Natural killer cell (primary cell): ENCODE measurements at regions not wholly inside any gene's neighbourhood (a gene's known extent, or its start where the extent isn't known, plus 50 kb on each side); places are given as distances from the start of the nearest gene placed in this dataset.

Experiments used
- ATAC-seq, 3 donors: fragments of 150-1000 bp in 2 of 3; fragments of 200-7000 bp in 1 of 3; cut with Tn5 transposase; 1 replicate in 1 of 3; 2 replicates in 2 of 3; pipeline ENCODE4 v1.10.0; 2021; ENCODE audit warnings: mild to moderate bottlenecking in 2 of 3, moderate library complexity in 2 of 3
- DNase-seq, 2 donors: peaks; one replicate each; pipeline versions ENCODE4 v3.0.0 to v3.0.0-alpha.2; 2013 to 2021; ENCODE audit warnings: mixed read lengths in 1 of 2
- H3K27ac ChIP-seq: one replicate; pipeline ENCODE4 v1.5.1; 2013; ENCODE audit warnings: mild to moderate bottlenecking, low read length
- H3K27me3 ChIP-seq: one replicate; pipeline ENCODE4 v1.6.1; 2013; ENCODE audit warnings: low read length; ENCODE audit not compliant: control insufficient read depth, insufficient read depth
- H3K36me3 ChIP-seq: one replicate; pipeline ENCODE4 v1.6.1; 2013; ENCODE audit warnings: low read length; ENCODE audit not compliant: control insufficient read depth, insufficient read depth
- H3K4me1 ChIP-seq: one replicate; pipeline ENCODE4 v1.6.1; 2013; ENCODE audit warnings: low read length; ENCODE audit not compliant: control insufficient read depth, insufficient read depth
- H3K4me3 ChIP-seq: one replicate; pipeline ENCODE4 v1.5.1; 2013; ENCODE audit warnings: low read length
- H3K9me3 ChIP-seq: one replicate; pipeline ENCODE4 v1.6.1; 2013; ENCODE audit warnings: low read length; ENCODE audit not compliant: control insufficient read depth, insufficient read depth
- H3K27ac Mint-ChIP-seq, 2 donors: one replicate each; pipeline ENCODE4 v1.8.0; 2022; ENCODE audit warnings: mild to moderate bottlenecking in 2 of 2, mixed read lengths in 2 of 2, moderate library complexity in 1 of 2
- H3K27me3 Mint-ChIP-seq, 2 donors: one replicate each; pipeline ENCODE4 v1.8.0; 2022; ENCODE audit warnings: low read depth in 2 of 2, mixed read lengths in 2 of 2
- H3K36me3 Mint-ChIP-seq: one replicate; pipeline ENCODE4 v1.8.0; 2022; ENCODE audit warnings: mixed read lengths
- H3K4me1 Mint-ChIP-seq, 2 donors: one replicate each; pipeline ENCODE4 v1.8.0; 2022; ENCODE audit warnings: mixed read lengths in 2 of 2
- H3K4me3 Mint-ChIP-seq: one replicate; pipeline ENCODE4 v1.8.0; 2022; ENCODE audit warnings: mild to moderate bottlenecking, moderate library complexity, mixed read lengths
- H3K9me3 Mint-ChIP-seq, 2 donors: one replicate each; pipeline ENCODE4 v1.8.0; 2022; ENCODE audit warnings: mixed read lengths in 2 of 2
- CTCF ChIP-seq: fragments of 200-600 bp; IDR thresholded peaks from one replicate; pipeline ENCODE4 v1.8.0; 2022; ENCODE audit warnings: antibody characterized with exemption
- WGBS: methylation state at CpG from one replicate; pipeline ENCODE4 v1.1.7; 2013; ENCODE audit warnings: missing lambda C conversion rate; ENCODE audit not compliant: insufficient coverage; 5-methylcytosine and 5-hydroxymethylcytosine counted together
- intact Hi-C: fragments of 100-400 bp; cut with micrococcal nuclease; formaldehyde crosslinking; loops from one replicate; pipeline ENCODE4 v1.14.2; 2022

GRCh38 chr2:139083121-139083520 is 302.9 kb upstream of the NXPH2 start:
- ATAC-seq = no peak
- no peak for TF ChIP-seq CTCF
- no peaks in the 10 kb centered on the region for H3K36me3 ChIP-seq
- no peak overlapping the region for H3K27ac Mint-ChIP-seq
- H3K4me3 Mint-ChIP-seq = no peak overlapping the region
- H3K4me1 Mint-ChIP-seq = no peaks in the 10 kb centered on the region
- no peak for DNase-seq
- no peaks in the 10 kb centered on the region for H3K27me3 ChIP-seq
- intact Hi-C loops = no loop called here
- H3K4me3 ChIP-seq = no peak overlapping the region
- peaks cover 4 to 21% of the 10 kb centered on the region in 2 donors for H3K9me3 Mint-ChIP-seq
- H3K27me3 Mint-ChIP-seq = no peaks in the 10 kb centered on the region
- no peak overlapping the region for H3K27ac ChIP-seq
- no peaks in the 10 kb centered on the region for H3K9me3 ChIP-seq
- no peaks in the 10 kb centered on the region for H3K36me3 Mint-ChIP-seq
- no peaks in the 10 kb centered on the region for H3K4me1 ChIP-seq

GRCh38 chr2:139080244-139080643 is 300.1 kb upstream of the NXPH2 start:
- H3K9me3 Mint-ChIP-seq = peaks cover 2 to 13% of the 10 kb centered on the region in 2 donors
- DNase-seq (no peak), ATAC-seq (no peak)
- Histone ChIP-seq H3K4me3 (no peak overlapping the region), H3K4me1 (no peaks in the 10 kb centered on the region), H3K9me3 (peaks cover 3% of the 10 kb centered on the region), H3K27ac (no peak overlapping the region), H3K27me3 (no peaks in the 10 kb centered on the region), H3K36me3 (no peaks in the 10 kb centered on the region)
- H3K36me3 Mint-ChIP-seq = no peaks in the 10 kb centered on the region
- no peaks in the 10 kb centered on the region for H3K4me1 Mint-ChIP-seq
- no peak overlapping the region for H3K27ac Mint-ChIP-seq
- no peak overlapping the region for H3K4me3 Mint-ChIP-seq
- intact Hi-C loops = no loop called here
- H3K27me3 Mint-ChIP-seq = no peaks in the 10 kb centered on the region
- TF ChIP-seq CTCF = no peak

GRCh38 chr2:139079311-139079710 is 299.1 kb upstream of the NXPH2 start:
- Histone ChIP-seq H3K27me3 (no peaks in the 10 kb centered on the region), H3K4me1 (no peaks in the 10 kb centered on the region), H3K36me3 (no peaks in the 10 kb centered on the region), H3K27ac (no peak overlapping the region), H3K4me3 (no peak overlapping the region), H3K9me3 (peaks cover 3% of the 10 kb centered on the region)
- Mint-ChIP-seq H3K27ac (no peak overlapping the region), H3K4me3 (no peak overlapping the region), H3K9me3 (peaks cover 2 to 13% of the 10 kb centered on the region in 2 donors), H3K27me3 (no peaks in the 10 kb centered on the region), H3K4me1 (no peaks in the 10 kb centered on the region), H3K36me3 (no peaks in the 10 kb centered on the region)
- no peak for TF ChIP-seq CTCF
- intact Hi-C loops = no loop called here
- DNase-seq = no peak
- ATAC-seq = no peak
- 94% methylated on average over 2 of the region's 2 CpGs for WGBS

- no peaks in the 10 kb centered on the region for H3K36me3 Mint-ChIP-seq
- intact Hi-C loops = no loop called here
- TF ChIP-seq CTCF = no peak
- H3K9me3 Mint-ChIP-seq = peaks cover 2 to 13% of the 10 kb centered on the region in 2 donors
- Histone ChIP-seq H3K27ac (no peak overlapping the region), H3K27me3 (no peaks in the 10 kb centered on the region), H3K9me3 (peaks cover 3% of the 10 kb centered on the region), H3K36me3 (no peaks in the 10 kb centered on the region), H3K4me1 (no peaks in the 10 kb centered on the region), H3K4me3 (no peak overlapping the region)
- ATAC-seq (no peak), DNase-seq (no peak)
- H3K27ac Mint-ChIP-seq = no peak overlapping the region
- 46% methylated on average over 1 of the region's 1 CpG for WGBS
- H3K27me3 Mint-ChIP-seq = no peaks in the 10 kb centered on the region
- no peaks in the 10 kb centered on the region for H3K4me1 Mint-ChIP-seq
- no peak overlapping the region for H3K4me3 Mint-ChIP-seq
These were observed 298.2 kb upstream of the NXPH2 start for GRCh38 chr2:139078376-139078775.
